Activated naive CD4-positive, alpha-beta T cell treated with anti-CD3 and anti-CD28 coated beads, Interleukin-2, amount 50 U/mL, for 16 hours (primary cell): ENCODE measurements at regions not wholly inside any gene's neighbourhood (a gene's known extent, or its start where the extent isn't known, plus 50 kb on each side); places are given as distances from the start of the nearest gene placed in this dataset.
"Not testable (repeated sequence)": the region's sequence is repeated elsewhere in the genome, so short reads cannot be mapped to it uniquely, and the experiment has no call there.

Source experiments
- DNase-seq: peaks from one replicate; pipeline ENCODE4 v3.0.0-alpha.2; 2020

GRCh38 chr16:10275214-10275996 lies 93.2 kb upstream of the GRIN2A start:
- not testable (repeated sequence) for DNase-seq

- no peak for DNase-seq
These were observed 95.4 kb upstream of the GRIN2A start for GRCh38 chr16:10277597-10277996.

- no peak for DNase-seq
These were observed 98.3 kb upstream of the GRIN2A start for GRCh38 chr16:10280262-10281170.

- DNase-seq: no peak
These were observed 100.1 kb upstream of the GRIN2A start for GRCh38 chr16:10282367-10282766.

- DNase-seq: not testable (repeated sequence)
These were observed 101.0 kb upstream of the GRIN2A start for GRCh38 chr16:10283246-10283645.

GRCh38 chr16:10290467-10291105 lies 95.3 kb upstream of the ATF7IP2 start:
- not testable (repeated sequence) for DNase-seq

- not testable (repeated sequence) for DNase-seq
These were observed 93.7 kb upstream of the ATF7IP2 start for GRCh38 chr16:10292197-10292596.

GRCh38 chr16:10292976-10293375 lies 92.9 kb upstream of the ATF7IP2 start:
- DNase-seq: not testable (repeated sequence)

- DNase-seq: not testable (repeated sequence)
These were observed 91.7 kb upstream of the ATF7IP2 start for GRCh38 chr16:10294153-10294552.

- no peak for DNase-seq
These were observed 88.9 kb upstream of the ATF7IP2 start for GRCh38 chr16:10296956-10297340.

GRCh38 chr16:10297341-10298006 lies 88.4 kb upstream of the ATF7IP2 start:
- no peak for DNase-seq

- no peak for DNase-seq
These were observed 85.0 kb upstream of the ATF7IP2 start for GRCh38 chr16:10300905-10301304.

- not testable (repeated sequence) for DNase-seq
These were observed 84.3 kb upstream of the ATF7IP2 start for GRCh38 chr16:10301547-10301946.

GRCh38 chr16:10305912-10306311 lies 79.9 kb upstream of the ATF7IP2 start:
- no peak for DNase-seq

GRCh38 chr16:10308305-10309193 lies 77.3 kb upstream of the ATF7IP2 start:
- DNase-seq: no peak

- no peak for DNase-seq
These were observed 76.5 kb upstream of the ATF7IP2 start for GRCh38 chr16:10309271-10309932.

GRCh38 chr16:10312008-10312407 lies 73.9 kb upstream of the ATF7IP2 start:
- DNase-seq: no peak

GRCh38 chr16:10312784-10313724 lies 72.8 kb upstream of the ATF7IP2 start:
- DNase-seq: no peak

- DNase-seq: no peak
These were observed 71.5 kb upstream of the ATF7IP2 start for GRCh38 chr16:10314317-10314716.

GRCh38 chr16:10314811-10315210 lies 71.0 kb upstream of the ATF7IP2 start:
- DNase-seq: no peak
